22Rv1 (cell line): ENCODE measurements at regions not wholly inside any gene's neighbourhood (a gene's known extent, or its start where the extent isn't known, plus 50 kb on each side); places are given as distances from the start of the nearest gene placed in this dataset.

Experiments used
- CTCF ChIP-seq: fragments of 450-650 bp; IDR thresholded peaks from 2 replicates; pipeline ENCODE4 v1.5.1; 2017; ENCODE audit warnings: mild to moderate bottlenecking
- ZFX ChIP-seq: fragments of 450-650 bp; IDR thresholded peaks from 2 replicates; pipeline ENCODE4 v1.6.1; 2017; ENCODE audit warnings: antibody characterized with exemption, borderline replicate concordance

GRCh38 chr16:65890203-65890602, 476.3 kb upstream of the CDH5 start:
- TF ChIP-seq CTCF (no peak), ZFX (no peak)
